COR-L47 (cell line): ENCODE measurements at regions not wholly inside any gene's neighbourhood (a gene's known extent, or its start where the extent isn't known, plus 50 kb on each side); places are given as distances from the start of the nearest gene placed in this dataset.
"Not testable (repeated sequence)": the region's sequence is repeated elsewhere in the genome, so short reads cannot be mapped to it uniquely, and the experiment has no call there.

Experiments
- DNase-seq: peaks from one replicate; lab custom pipeline; 2025; lab: John Stamatoyannopoulos, UW

GRCh38 chr2:187206071-187206470, 242.0 kb downstream of the CALCRL start:
- DNase-seq: no peak

DNA sequence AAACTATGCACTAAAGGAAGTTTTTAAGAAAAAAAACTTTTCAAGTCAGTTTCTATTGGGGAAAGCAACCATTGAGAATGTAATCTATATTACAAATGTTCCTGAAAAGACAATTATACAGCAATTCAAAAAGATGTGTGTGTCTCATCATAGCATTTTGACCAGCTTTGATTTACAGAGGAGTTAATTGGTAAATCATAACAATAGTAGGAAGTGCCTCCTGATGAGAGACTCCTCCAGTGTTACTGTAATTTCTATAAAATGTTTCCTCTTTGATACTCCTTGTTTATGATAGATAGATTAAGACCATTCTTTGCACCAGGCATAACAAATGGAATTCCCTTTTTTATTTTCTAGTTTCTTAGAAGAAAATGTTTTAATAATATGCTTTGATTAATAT, 249.9 kb downstream of the CALCRL start:
- no peak for DNase-seq

GRCh38 chr2:187194049-187194448, 254.0 kb downstream of the CALCRL start:
- no peak for DNase-seq

DNA sequence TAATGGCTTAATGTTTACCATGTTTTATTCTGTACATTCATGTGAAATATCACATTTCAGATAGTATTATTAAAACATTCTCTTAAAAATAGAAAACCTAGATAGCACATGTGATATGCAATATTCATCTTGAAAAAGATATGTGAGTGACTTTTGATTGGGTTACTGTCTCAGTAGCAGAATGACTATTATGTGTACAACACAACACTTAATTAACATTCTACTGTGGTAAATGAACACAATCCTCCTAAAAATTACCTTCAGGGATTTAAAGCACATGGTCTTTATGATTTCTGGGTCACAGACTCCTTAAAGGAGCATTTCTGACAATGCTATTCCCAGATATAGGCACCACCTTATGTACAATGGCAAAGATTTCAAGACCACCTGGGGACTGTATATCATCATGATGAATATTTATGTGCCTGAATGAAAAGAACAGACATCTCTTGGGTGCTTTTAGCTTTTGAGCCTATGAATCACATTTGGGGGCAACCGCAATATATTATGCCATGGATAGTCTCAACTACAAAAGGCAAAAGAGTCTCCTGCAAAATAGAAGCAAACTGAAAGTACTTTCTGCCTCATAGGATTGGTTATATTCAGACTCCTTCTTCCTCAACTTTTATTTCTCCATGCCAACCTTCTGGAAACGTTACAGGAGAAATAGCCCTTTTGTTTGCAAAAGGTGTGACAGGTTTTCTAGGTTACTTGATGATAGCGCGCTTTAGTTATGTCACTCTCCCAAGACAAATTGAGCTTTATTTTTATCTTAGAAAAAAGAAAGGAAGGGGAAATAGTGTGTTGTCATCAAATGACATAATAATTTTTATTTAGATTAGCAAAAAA, 259.0 kb downstream of the CALCRL start:
- no peak for DNase-seq

DNA sequence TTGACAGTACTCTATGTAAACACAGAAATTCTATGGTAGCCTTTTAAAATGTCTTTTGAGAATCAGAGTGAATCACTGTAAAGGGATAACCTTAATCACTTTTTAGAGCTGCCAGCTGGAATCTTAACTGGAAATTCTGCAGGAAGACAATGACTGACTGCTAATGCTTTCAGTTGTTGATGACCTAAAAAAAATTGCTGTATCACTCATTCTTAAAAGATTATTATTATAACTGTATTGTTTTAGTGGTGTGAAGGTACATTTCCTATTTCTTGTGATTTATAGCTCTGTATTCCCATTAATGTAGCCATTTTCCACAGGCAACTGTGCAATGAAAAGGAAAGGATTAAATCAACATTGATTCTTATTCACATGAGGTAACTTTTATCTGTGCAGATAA, 260.5 kb downstream of the CALCRL start:
- DNase-seq: no peak

- no peak for DNase-seq
These were observed 267.5 kb downstream of the CALCRL start for GRCh38 chr2:187180529-187180928.

- DNase-seq: not testable (repeated sequence)
These were observed 269.2 kb downstream of the CALCRL start for GRCh38 chr2:187178876-187179275.

DNA sequence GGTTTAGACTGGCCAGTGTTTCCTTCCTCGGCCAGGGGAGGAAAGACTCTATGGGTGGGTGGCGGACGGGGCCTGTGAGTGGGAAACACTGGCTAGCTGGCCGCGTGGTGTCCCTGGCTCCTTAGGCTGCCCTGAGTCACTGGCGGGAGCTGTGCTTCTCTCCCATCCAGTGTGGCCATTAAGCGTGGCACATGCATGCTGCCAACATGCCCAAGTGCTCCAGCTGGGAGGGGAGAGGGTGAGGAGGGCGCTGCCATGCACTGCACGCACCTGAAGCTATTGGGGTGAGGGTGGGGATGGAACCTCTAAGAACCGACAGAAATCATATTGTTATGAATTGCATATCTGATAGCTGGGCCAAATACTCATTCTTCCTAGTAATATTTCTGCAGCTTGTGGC, 270.8 kb downstream of the CALCRL start:
- no peak for DNase-seq

DNA sequence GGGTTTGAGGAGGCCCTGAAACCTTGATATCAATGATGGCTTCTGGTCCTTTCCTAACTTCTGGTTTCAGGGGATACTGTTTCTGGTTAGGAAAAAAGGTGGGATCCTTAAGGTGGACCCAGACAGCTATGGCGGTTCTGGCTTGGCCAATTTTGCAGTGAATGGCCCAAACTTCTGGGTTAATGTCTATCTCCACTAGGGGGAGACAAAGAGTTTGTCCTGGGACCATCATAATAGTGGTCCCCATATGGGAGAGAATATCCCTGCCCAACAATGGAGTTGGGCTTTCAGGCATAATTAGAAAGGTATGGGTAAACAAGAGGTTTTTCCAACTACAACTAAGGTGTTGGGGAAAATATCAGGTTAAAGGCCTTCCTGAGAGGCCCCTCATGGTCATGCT, 273.5 kb downstream of the CALCRL start:
- no peak for DNase-seq

GRCh38 chr2:187171318-187171717, 276.7 kb downstream of the CALCRL start:
- DNase-seq: no peak

DNA sequence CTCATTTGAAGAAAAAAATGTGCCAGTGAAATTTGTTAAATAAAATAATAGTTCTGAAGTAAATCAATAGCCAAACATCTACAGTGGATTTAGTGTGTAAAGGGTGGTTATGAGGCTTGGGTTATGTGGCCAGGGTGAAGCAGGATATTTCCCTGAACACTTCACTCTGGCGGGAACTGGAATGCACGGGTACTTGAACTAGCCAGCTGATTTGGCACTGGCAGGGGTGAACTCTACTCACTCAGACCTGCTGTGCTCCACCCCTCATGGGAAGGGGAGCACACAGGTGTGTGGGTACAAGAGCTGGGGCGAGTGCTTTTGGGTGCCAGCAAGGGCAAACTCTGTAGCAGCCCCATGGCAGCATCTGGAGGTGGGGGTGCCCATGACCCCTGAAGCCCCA, 278.2 kb downstream of the CALCRL start:
- DNase-seq: no peak

DNA sequence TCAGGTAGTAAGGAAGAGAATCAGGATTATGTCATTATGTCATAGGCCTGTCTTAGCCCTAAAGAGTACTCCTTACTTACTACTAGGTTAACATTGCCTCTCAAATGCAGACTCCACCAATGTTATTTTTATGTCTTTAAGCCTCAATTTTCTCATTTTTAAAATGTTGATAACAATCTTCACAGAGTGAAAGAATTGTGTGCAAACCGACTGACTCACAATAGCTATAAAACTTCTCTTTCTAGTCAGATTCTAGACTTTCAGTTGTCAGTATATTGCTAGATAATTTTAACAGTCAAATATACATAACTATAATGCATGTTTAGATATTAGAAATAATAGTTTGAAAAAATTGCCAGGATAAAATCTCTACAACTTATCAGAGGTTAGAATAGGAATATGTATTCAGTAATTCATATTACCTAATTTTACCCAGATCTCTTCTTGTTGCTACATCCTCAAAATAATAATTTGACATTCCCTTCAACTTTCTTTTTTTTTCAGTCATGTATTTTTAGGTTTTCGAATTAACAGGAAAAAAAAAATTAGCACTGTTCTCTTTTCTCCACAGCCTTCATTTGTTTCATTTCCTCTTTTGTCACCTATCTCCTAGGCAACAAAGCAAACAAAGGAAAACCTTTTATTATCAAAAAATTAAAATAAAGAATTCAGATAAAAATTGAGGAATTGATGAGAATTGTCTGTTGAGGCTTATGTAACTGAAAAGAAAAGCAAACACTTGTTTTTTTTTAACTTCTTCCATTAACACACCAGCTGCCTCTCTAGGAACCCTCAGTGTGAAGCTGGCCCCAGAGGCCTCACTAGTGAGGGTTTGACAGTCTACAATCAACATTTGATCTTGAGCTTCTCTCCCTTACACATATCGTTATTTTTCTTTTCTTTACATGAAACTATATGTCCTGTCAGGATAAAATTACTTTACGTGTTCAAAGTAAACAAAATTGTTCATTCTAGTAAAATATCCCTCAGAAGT, 279.0 kb downstream of the CALCRL start:
- no peak for DNase-seq

- no peak for DNase-seq
These were observed 280.6 kb downstream of the CALCRL start for GRCh38 chr2:187167491-187167890.

GRCh38 chr2:187165936-187166610, 282.0 kb downstream of the CALCRL start:
- no peak for DNase-seq

DNA sequence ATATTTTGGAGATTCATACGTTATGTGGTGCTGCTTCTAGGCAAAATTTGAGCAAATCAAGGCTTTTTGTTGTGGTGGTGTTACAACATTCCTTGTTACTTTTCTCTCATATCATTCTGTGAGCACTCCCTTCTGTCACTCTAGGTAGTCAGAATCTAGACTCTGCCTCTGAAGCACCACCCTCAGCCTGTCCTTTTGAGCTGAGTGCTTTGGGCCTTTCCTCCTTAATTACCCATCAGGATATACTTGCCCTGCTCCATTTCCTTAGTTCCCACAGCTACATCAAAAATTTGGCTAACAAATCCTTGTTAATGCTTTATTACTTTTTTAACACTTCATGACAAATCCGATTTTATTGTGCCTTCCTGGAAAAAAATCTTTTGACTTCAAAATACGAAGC, 289.6 kb downstream of the CALCRL start:
- DNase-seq: no peak

- no peak for DNase-seq
These were observed 291.0 kb downstream of the CALCRL start for GRCh38 chr2:187157046-187157445.

DNA sequence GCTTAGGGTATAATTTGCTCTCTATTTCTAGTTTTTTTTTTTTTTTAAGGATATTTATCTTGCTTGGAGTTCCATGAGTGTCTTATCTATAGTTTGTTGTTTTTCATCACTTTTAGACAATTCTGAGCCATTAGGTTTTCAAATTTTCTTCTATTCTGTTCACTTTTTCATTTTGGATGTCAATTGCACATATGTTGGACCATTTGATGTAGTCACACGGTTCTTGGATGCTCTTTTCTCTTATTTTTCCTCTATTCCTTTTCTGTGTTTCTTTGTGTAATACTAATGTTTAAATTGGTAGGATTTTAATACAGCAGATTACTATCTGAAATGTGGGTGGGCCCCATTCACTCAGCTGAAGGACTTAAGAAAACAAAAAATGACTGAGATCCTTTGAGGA, 292.6 kb downstream of the CALCRL start:
- no peak for DNase-seq

DNA sequence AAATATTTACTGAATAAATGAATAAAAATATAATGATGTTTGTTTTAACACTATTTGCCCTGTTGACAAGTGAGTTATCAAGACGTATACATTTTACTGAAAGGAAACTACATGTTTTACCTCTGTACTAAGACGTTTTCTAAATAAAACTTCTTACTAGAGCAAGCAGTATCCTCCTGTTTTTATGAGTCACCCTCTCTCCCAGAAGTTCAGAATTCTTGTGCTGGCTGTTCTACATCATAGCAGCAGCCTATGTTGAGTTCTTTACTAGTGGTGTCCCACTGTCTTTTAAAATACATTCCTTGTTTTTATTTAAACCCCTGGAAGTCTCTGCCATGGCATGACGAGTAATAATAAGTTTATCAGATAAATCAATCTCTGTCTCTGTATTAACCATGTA, 297.4 kb downstream of the CALCRL start:
- DNase-seq: no peak

DNA sequence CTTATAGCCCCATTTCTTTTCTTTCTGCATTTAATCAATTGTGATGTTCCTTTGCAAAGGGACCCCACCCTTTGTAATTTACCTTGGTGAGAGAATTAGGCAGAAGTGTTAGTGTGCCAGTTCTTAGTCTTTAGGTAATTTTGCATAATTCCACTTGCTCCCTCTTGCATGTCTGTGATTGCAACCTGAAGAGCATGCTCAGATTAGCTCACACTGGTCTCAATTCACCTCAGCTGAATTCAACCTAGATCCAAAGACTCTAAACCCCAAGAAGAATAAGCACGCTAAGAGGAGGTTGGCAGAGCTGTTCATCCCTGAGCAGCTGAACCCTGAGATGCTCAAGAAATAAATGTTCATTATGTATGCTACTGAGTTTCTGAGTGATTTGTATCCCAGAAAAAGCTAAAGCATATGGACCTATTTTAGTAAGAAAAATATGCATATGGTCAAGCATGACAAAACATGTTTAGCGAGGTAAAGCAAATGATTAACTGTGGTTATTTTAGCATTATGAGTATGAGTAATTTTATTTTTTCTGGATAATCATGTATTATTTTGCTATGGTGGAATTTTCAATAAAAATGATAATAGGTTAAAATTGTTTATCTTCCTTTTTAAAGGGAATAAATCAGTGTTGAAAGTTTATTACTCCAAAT, 299.2 kb upstream of the ZSWIM2 start:
- no peak for DNase-seq

- DNase-seq: no peak
These were observed 294.6 kb upstream of the ZSWIM2 start for GRCh38 chr2:187143537-187143936.

DNA sequence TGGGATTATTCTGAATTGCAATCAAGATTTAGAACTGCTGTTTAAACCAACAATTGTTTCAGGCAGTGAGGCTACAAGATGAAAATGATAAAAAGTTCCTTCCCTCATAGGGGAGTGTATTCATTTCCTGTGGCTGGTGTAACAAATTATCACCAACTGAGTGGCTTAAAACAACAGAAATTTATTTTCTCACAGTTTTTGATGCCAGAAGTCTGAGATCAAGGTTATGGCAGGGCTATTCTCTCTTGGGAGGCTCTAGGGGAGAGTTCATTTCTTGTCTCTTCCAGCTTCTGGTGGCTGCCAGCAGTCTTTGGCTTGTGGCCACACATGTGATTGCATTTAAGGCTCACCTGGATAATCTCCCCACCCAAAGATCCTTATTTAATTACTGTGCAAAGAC, 290.5 kb upstream of the ZSWIM2 start:
- DNase-seq: no peak

GRCh38 chr2:187138265-187138664, 289.3 kb upstream of the ZSWIM2 start:
- no peak for DNase-seq
